ENCODE measurements at regions not wholly inside any gene's neighbourhood (a gene's known extent, or its start where the extent isn't known, plus 50 kb on each side); places are given as distances from the start of the nearest gene placed in this dataset.

DNA sequence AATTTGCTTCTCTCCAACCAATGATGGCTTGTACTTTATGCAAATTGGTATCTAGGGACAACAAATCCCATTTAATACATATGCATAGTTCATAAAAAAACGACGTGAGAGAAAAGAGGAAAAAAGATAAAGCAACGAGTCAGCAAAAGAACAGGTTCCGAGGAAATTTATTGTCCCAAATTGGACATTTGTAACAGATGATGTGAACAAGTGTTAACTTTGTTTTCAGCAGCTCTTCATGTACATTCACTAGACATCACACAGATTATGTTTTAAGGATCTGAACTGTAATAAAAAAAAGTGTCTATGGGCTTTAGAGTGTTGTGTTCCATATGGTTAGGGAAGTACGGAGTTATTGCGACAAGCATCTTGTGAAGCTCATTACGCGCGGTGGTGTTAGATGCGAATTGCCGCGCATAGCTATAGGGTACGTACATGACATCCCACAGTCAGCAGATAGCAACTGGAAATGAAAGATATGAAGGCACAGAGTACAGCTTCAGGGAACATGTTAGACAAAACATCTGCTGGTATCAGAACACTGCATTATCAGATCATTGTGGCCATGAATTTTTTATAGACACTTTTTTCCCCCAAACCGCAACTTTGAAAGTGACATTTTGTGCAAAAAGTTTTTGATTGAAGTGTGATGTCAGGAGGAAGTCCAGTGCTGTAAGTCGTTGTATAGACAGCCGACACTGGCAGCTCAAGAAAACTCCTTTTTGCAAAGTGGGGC, 1073.1 kb upstream of the FANCL start:
- DNase-seq (ENCODE audit: low spot score) = no peak
- no peak for ATAC-seq

DNA sequence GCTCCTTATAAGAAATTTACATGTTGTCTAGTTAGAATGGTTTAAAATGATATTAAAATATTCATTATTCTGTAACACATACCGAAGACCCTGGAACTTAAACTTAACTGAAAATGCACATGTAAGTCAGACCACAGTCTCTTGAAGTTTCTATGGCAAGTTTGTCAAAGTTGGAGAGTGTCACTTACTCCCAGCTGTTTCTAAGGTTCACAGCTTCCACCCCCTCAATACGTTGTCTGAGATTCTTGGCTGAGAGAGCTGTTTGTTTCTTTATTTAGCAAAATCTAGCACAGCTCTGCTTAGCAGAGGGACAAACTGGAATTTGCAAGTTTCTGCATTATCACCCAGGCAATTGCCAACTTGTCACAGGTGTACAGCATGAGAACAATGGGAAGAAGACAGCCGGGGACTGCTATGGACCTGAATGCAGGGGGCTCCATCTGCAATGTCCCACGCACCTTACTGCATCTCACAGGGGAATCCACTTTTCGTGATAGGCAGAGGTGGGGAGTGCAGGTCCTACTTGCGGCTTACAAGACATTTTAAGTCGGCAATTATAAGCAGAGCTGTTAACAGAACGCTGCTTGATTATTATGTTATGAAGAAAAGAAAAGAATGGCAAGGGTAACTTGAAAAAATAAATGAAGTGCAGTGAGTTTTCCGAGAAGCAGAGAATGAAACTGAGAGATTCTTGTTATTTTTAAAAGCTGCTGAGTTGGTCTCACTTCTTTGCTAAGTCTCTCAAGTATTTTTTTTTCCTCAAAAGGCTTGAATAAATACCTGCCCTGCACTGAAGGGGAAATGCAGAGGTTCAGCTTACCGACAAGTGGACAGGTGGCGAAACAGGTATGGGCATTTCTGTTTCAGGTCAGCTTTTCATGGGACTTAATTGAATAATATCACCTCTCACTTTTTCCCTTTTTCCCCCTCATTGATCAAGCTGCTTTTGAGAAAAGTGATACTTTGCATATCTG, 1072.1 kb upstream of the FANCL start:
- no peak for ATAC-seq

DNA sequence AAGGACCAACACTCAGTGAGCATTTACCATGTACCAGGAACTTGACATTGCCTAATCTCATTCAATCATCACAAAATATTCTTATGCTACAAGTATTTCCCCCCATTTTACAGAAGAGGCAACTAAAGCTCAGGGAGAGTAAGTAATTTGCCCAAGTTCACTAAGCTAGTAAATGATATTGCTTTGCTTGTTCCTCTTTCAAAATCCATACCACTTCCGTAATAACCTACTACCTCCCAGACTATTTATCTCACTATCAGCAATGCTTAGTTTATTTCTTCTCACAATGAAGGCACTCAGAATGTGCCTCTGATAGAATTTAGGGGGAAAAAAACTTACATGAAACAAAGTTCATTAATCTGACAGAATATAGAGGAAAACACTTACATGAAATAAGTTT, 1070.9 kb upstream of the FANCL start:
- ATAC-seq = no peak

More for the DNA sequence above, 1072.1 kb upstream of the FANCL start:
- no peak for DNase-seq (ENCODE audit: low spot score)

DNA sequence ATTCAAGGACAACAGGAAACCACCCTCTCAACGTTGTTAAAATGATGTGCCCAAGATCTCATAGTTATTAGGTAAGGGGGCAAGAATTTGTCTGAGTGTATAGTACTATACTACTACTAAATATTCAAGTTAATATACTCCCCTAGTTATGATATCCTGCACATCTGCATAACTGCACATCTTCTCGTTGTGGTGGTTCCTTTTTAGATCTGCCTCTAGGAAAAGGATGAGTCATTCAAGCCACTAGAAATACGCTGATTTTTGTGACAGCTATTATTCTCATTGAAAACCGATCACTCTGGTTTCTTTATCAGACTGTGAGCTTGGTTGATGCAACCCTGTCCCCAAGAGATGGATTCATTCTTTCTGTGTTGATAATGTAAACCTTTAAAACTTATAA, 1067.0 kb upstream of the FANCL start:
- ATAC-seq = no peak

More for the DNA sequence above, 1070.9 kb upstream of the FANCL start:
- DNase-seq (ENCODE audit: low spot score) = no peak

DNA sequence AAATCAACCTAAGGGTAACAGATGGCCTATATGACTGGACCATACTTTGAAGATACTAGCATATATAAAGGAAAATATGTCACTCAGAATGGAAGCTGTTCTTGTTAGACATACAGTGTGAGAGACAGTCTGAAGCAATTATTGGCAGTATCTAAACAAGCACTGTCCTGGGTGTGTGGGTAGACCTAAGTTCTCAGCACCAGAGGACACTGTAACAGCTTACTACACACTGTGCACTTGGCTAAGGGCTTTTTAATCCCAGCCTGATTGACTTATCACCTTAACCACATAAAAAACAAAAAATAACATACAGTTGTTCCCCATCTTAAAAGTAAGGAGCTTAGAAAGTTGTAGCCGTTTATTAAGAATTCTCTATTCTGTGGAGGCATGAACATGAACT, 1066.1 kb upstream of the FANCL start:
- DNase-seq (ENCODE audit: low spot score) = no peak
- ATAC-seq = no peak

More for the DNA sequence above, 1067.0 kb upstream of the FANCL start:
- no peak for DNase-seq (ENCODE audit: low spot score)

DNA sequence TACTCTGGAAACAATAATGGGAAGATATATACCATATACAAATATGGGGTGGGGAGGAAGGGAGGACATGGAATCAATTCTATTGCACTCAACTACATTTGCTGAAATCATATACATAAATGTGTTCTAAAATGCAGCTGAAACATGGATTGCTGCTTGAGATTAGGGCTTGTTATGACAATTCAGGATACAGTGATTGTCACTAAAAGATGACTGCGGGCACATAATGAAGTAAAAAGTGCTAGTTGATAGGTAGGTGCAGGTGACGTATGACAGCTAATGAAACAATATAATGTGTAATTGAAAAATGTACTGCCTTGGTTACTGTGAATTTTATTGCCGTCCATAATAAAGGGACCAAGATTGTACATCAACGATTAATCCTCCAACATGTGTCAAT, 1062.1 kb upstream of the FANCL start:
- no peak for ATAC-seq
- no peak for DNase-seq (ENCODE audit: low spot score)

DNA sequence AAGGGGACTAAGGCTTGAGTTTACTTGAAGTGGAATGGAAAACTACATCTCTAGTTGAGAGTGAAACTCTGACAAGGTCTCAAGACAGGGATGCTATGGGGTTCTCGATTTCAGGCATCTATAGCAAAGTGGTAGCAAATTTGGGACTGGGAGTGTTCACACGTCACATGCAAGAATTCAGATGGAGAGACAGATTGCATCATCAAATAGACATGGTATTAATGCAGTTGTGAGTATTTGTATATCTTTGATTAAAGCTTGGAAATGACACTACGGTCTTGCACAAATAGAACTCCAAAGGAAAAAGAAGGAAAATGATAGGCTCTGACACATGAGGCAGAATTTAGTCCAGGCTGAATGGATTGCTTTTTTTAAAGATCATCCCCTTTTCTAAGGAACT, 1061.6 kb upstream of the FANCL start:
- ATAC-seq (no peak), DNase-seq (ENCODE audit: low spot score) (no peak)

DNA sequence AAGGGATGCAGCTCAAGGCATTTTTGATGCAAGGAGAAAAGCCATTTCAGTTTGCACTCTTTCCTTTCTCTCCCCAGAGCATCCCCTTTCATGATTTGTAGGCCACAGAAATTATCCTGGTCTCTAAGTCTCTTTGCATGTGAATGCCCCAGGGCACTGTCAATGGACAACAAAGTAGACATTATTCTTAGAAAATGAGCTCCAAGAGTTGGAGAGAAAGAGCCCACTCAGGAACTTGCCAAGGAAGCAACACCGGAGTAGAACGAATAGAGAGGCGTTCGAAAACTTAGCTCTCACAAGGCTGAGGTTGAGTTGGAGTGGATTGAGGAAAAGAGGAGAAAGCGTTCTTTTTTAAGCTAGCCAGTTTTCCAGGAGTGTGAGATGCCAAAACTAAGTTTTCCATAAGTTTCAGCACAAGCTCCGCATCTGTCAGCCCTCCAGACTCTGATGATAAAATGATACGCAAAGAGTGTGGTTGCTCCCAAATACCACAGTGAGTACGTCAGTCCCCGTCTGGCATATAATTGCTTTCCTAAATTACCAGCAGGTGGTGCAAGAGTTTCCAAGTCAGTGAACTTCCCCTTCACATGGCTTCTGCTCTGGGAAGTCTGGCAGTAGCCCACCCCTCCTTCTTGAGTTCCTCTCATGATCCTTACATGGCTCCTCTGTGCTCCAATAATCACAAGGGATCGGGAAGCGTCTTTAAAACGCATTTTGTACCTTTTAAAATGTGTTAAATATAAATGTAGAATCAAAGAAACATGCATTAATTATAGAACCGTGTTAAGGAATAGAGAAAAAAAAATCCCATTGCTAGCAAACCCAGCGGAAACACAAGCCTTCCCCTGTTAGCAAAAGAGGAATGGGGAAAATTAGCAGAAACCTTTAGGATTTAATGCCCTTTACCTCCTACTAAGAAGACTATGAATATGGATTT, 1060.6 kb upstream of the FANCL start:
- ATAC-seq = peak; percentile 90
- no peak for DNase-seq (ENCODE audit: low spot score)

DNA sequence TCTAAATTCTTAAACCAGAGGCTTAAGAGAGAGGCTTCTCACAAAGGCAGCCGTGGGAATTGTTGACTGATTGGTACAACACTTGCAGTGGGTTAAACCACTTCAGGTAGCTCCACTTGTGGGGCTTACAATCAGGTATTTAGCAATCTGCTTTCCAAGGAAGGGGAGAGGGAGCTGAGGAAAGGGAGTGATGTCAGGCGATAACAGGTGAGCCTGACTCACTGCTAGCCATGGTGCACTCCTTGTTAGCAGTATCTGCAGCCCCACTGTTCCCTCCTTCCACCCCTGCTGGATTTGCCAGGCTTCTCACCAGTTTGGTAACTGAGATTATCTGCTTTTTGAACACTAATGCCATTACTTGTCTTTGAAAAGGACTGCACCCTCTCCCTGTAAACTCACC, 1056.7 kb upstream of the FANCL start:
- ATAC-seq (no peak), DNase-seq (ENCODE audit: low spot score) (no peak)

DNA sequence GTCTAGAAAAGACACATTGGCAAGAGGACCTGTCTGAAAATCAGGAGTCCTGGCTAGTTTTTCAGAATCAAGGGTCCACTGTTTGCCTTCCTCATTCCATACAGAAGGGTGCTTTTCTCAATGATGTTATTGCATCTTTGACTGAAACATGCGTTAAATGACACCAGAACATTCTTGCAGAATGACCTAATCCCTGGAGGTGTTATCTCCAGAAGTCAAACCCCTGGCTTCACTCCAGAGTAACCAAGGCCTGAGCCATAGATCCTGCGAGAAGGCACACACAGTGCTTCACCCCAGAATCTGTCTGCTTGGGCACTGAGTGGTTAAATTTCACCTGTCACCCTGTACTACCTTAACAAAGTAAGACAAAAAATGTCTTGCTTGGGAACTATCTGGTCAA, 1055.2 kb upstream of the FANCL start:
- ATAC-seq = no peak
- DNase-seq (ENCODE audit: low spot score) = no peak

DNA sequence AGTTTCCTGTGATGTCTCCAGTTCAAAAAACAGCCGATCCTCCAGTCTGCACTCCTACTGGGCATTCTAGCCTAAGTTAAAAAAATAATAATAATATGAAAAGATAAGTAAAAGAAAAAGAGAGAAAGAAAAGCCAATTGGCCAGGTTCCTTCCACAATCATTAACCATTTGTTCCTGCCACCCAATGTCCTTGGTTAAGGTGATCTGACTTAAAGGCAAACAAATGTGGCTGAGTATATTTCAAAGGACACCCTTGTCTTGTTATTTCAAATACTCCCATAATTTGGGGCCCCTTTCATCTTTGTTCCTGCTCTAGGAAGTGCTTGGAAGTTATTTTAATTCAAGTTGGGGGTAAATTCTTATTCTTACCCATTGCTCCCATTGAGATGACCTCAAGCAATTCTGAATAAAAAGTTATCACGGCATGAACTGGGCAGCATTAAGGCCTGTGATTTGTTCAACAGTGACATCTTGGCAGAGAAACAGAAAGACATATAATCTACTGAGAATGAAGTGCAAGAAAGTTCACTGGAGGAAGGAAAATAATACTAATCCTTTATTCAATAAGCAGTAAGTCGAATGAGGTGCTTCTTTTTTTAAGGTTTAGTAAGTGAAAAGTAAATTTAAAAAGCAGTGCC, 1054.5 kb upstream of the FANCL start:
- no peak for ATAC-seq
- DNase-seq (ENCODE audit: low spot score) = no peak

DNA sequence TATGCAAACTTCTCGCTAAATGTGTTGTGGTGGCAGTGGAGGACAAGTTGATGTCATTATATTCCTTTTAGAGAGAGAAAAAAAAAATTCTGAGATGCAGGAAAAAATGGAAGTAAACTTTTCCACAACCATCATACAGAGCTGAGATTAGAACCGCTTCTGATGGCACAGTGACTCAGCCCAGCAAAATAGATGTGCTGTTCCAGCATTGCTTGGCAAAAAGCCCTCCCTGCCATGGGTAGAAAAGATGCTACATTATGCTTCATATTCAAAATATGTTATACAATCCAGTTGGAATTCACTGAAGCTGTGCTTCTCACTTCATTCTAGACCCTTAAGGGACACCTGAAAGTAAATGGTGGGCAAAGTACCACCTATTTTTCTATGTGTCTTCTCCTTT, 1047.6 kb upstream of the FANCL start:
- ATAC-seq = no peak

DNA sequence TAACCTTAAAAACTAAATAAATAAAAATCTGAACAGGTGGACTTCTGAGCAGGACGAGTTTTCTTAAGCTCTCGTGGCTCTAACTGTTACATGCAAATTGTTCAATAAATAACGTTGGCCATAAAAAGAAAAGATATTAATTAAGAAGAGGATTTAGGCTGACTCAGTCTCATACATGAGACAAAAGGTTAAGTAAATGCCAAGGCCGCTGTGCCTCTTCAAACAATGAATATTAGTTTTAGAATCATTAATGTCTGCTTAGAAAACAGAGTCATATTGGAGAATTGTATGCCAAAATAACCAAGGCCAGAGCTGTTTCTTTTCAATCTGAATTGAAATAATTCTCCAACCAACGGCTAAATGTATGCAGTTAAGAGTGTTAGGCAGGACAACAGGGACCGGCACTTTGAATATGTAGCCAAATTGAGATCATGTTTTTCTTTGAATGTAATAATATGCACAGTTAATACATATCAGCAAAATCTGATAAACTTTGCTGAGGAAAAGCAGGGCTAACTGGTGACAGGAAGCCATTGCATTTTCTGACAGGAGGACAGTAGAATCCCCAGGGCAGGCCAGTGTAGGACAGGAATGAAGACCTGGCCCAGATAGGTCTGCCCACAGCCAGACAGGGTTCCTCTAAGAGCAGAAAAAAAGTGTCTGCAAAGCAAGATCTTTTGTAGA, 1041.4 kb upstream of the FANCL start:
- DNase-seq (ENCODE audit: low spot score) (no peak), ATAC-seq (no peak)

More for the DNA sequence above, 1047.6 kb upstream of the FANCL start:
- no peak for DNase-seq (ENCODE audit: low spot score)

DNA sequence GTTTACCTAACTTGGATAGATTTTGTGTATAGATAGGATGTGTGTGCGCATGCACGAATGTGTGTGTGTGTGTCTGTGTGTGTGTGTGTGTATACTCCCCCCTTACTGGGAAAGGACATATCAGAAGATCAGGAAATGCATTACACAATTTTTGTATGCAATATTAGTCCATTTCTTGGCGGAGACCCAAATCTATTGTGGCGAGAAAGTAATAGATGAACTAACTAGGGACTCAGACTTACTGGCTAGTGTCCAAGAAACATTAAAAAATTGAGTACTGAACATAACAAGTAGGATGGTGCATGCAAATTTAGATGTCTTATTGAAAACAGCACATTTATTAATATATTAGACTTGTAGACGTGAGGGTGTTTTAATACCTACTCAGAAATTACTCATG, 1036.5 kb upstream of the FANCL start:
- ATAC-seq = no peak
- no peak for DNase-seq (ENCODE audit: low spot score)

DNA sequence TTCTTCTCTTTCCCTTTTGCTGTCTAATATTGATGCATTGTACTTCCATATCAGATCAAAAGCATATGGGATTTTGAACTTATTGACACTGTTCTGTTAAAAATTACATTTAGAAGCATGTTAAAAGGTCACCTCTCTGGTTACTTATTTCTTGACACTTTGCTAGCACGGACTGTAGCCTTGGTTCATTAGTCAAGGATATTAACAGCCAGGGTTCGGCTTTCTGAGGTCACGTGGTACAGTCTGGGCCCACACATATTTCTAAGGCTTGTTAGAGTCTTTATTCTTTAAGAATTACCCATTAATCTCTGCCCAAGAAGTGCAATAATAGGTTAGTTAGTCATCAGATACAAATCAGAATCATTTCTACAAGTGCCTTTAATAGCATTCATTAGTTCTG, 1035.8 kb upstream of the FANCL start:
- ATAC-seq (no peak), DNase-seq (ENCODE audit: low spot score) (no peak)

DNA sequence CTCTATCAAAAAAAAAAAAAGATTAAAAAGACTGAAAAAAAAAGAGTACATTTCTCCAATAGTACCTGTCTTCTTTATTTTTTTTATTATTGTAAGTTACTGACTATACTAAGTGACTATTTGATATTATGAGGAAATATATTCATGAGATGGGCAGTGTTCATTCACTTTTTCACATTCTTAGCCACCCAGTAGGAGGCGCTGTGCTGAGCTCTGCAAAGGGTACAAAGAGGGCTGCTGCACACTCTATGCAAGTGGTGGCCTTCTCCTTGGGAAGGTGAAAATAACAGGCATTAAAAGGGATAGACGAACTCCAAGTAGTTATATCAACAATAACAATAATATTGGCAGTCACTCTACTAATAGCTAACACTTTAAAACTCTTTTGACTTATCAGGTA, 1034.9 kb upstream of the FANCL start:
- DNase-seq (ENCODE audit: low spot score) = no peak
- ATAC-seq = no peak

DNA sequence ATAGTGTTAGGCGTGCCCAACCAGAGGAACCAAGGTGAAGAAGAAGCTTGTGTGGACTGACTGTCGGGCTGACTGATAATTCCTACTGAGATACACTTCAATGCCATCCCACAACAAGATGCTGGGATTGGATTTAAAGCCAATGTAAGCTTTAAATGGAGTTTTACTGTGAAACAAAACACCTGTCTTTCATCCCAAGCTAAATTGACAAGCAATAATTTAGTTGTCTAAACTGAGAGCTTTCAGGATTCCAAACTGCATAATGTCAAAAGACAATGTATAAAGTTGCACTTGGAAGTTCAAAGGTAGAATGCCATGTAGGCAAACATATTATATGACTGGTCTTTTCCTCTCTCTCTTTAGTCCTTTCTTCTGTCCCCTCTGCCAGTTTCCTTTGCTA, 1025.3 kb upstream of the FANCL start:
- DNase-seq (ENCODE audit: low spot score) = no peak
- no peak for ATAC-seq

DNA sequence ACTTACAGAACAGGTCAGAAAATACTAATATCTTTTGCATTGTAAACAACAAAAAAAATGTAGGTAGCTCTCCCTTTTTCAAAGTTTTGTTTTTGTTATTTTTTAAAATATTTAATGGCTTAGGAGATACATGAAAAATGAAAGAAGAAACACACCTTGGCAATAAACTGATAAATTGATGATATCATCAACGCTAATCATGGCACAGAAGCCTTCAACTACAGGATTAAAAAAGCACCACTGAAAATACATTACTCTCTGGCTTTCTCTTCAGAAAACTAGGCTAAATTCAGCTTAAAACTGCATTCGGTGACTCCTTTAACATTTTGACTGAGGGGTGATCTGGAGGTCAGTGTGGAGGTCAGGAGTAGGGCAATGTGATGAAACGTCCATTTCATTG, 1018.8 kb upstream of the FANCL start:
- no peak for DNase-seq (ENCODE audit: low spot score)
- ATAC-seq = no peak

DNA sequence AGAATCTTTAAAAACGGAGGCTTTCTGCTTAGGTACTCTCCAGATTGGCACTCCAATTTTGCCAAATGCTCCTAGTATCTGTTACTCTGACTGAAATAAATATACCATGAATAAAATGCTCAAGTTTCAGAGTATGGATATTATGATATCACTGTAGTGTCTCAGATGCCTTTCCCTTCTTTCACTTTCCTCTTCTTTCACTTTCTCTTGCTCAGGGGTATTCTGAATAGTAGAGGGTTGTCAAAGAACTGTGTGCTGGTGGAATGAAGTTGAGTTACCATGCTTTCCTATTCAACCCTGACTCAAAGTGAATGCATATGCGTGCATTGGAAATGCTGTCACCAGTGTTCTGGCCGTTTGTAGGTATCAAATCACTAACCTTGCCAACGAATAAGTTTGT, 1015.2 kb upstream of the FANCL start:
- ATAC-seq (no peak), DNase-seq (ENCODE audit: low spot score) (no peak)

DNA sequence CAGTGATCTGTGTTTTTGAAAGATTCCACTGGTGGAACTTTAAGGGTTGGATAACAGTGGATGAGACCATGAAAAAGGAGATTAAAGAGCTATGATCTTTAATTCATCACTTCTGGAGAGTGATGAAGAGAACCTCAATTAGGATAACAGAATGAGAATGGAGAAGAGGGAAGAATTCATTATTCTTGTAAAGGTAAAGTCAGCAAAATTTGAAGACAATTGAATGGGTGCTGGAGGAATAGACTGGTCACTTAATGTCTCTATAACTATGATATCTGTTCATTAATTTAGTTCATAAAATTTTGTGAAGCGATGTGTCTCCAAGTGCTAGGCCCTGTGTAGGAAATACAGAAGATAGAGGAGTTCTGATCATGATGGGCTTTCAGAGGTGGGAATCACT, 1013.2 kb upstream of the FANCL start:
- ATAC-seq (no peak), DNase-seq (ENCODE audit: low spot score) (no peak)

All from left lobe of liver (tissue), 2 donors.